Stomach (tissue), 8 donors: ENCODE measurements at regions not wholly inside any gene's neighbourhood (a gene's known extent, or its start where the extent isn't known, plus 50 kb on each side); places are given as distances from the start of the nearest gene placed in this dataset.

Source experiments
- DNase-seq, 2 donors: peaks; one replicate each; pipeline versions ENCODE4 v3.0.0 to v3.0.0-alpha.2; 2013 to 2019
- H3K27ac ChIP-seq, 5 donors: fragments of 200-600 bp in 4 of 5; sonication (generic) in 4 of 5; one replicate each; pipeline ENCODE4 v1.5.1; 2013 to 2019; ENCODE audit warnings: mild to moderate bottlenecking in 1 of 5, moderate library complexity in 1 of 5
- H3K27me3 ChIP-seq, 3 donors: fragments of 200-600 bp; sonication (generic); one replicate each; pipeline ENCODE4 v1.5.1; 2017 to 2019; ENCODE audit warnings: mixed run types in 1 of 3
- H3K36me3 ChIP-seq, 4 donors: fragments of 200-600 bp; sonication (generic); 1 replicate in 3 of 4; 2 replicates in 1 of 4; pipeline ENCODE4 v1.5.1; 2016 to 2019
- H3K4me1 ChIP-seq, 4 donors: fragments of 200-600 bp; sonication (generic); one replicate each; pipeline ENCODE4 v1.5.1; 2016 to 2019
- H3K4me3 ChIP-seq, 4 donors: fragments of 200-600 bp; sonication (generic) in 3 of 4; one replicate each; pipeline ENCODE4 v1.5.1; 2016 to 2019; ENCODE audit warnings: mild to moderate bottlenecking in 1 of 4
- H3K9me3 ChIP-seq, 4 donors: fragments of 200-600 bp; sonication (generic); one replicate each; pipeline ENCODE4 v1.5.1; 2016 to 2019
- CTCF ChIP-seq, 7 experiments: fragments of 450-650 bp in 4 of 7; fragments of 200-600 bp in 3 of 7; sonication (generic) in 3 of 7; IDR thresholded peaks; one replicate each; pipeline ENCODE4 v1.5.1; 2016 to 2019; ENCODE audit warnings: antibody characterized with exemption in 7 of 7, control low read depth in 2 of 7, mild to moderate bottlenecking in 1 of 7
- EP300 ChIP-seq: sonication (generic); formaldehyde crosslinking; IDR thresholded peaks from one replicate; pipeline ENCODE4 v1.6.1; 2017; ENCODE audit warnings: antibody characterized with exemption
- POLR2A ChIP-seq, 4 donors: fragments of 450-650 bp; IDR thresholded peaks; one replicate each; pipeline ENCODE4 v1.6.1; 2016; ENCODE audit warnings: antibody characterized with exemption in 4 of 4, control low read depth in 2 of 4, mild to moderate bottlenecking in 1 of 4, moderate library complexity in 1 of 4
- POLR2AphosphoS5 ChIP-seq, 3 donors: sonication (generic); formaldehyde crosslinking; IDR thresholded peaks; one replicate each; pipeline ENCODE4 v1.6.1; 2016; ENCODE audit warnings: antibody characterized with exemption in 3 of 3
- WGBS, 5 donors: extraction: QIAGEN DNeasy Blood & Tissue Kit in 3 of 5; methylation state at CpG; one replicate each; pipeline versions ENCODE4 v1.1.5 to v1.1.7; 2013 to 2018; 5-methylcytosine and 5-hydroxymethylcytosine counted together
- intact Hi-C: fragments of 100-400 bp; cut with DNase I; formaldehyde crosslinking; loops from one replicate; pipeline ENCODE4 v1.15.1; 2023; ENCODE audit warnings: low total_unique reads
- donor health status: healthy with polysubstance abuse.
- donor health status: Bipolar disorder and iron deficiency.
- donor health status: healthy.

GRCh38 chr11:71323876-71324526 lies 71.6 kb upstream of the SHANK2 start:
- WGBS, 5 donors = 84 to 92% (median 86%) methylated on average over 8 to 11 of the region's 11 CpGs
- DNase-seq = no peak
- intact Hi-C loops = no loop called here
- H3K27me3 ChIP-seq = no peaks in the 10 kb centered on the region
- H3K4me3 ChIP-seq = no peak overlapping the region
- no peaks in the 10 kb centered on the region for H3K4me1 ChIP-seq
- TF ChIP-seq EP300 (no peak), CTCF (IDR thresholded peaks at IDR 0.05) (no peak), POLR2A (IDR thresholded peaks at IDR 0.05) (no peak), POLR2AphosphoS5 (IDR thresholded peaks at IDR 0.05) (no peak)
- no peaks in the 10 kb centered on the region for H3K36me3 ChIP-seq
- no peak overlapping the region for H3K27ac ChIP-seq
- peaks cover 0 to 7% (median 2%) of the 10 kb centered on the region in 4 donors for H3K9me3 ChIP-seq

GRCh38 chr11:71322861-71323582 lies 70.6 kb upstream of the SHANK2 start:
- no peak for DNase-seq
- H3K36me3 ChIP-seq = no peaks in the 10 kb centered on the region

DNA sequence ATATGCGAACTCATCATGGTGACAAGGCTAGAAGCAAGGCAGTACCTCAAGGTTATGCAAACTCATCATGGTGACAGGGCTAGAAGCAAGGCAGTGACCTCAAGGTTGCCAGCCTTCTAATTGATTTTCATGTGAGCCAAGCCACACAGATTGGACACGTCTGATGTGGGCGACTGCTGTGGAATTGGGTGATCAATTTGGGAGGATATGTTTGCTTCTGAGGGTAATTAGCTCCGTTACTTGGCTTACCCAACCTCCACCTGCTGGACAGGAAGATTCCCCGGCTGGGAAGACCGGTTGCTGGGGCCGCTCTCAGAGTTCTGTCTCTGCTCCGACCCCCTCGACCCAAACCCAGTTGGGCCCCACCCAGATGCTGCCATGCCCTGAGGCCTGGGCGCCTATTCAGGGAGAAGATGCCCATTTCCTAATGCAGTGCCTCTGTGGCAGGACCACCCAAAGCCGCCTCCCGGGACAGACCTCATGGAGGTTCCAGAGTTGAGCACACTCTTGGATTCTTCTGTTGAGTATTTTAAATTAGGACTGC lies 69.9 kb upstream of the SHANK2 start:
- no peaks in the 10 kb centered on the region for H3K4me1 ChIP-seq
- 80 to 95% (median 93%) methylated on average over 10 to 12 of the region's 12 CpGs for WGBS, 5 donors
- TF ChIP-seq POLR2AphosphoS5 (IDR thresholded peaks at IDR 0.05) (no peak), CTCF (IDR thresholded peaks at IDR 0.05) (no peak), POLR2A (IDR thresholded peaks at IDR 0.05) (no peak), EP300 (no peak)
- H3K27ac ChIP-seq = no peak overlapping the region
- intact Hi-C loops = no loop called here
- DNase-seq = no peak
- H3K4me3 ChIP-seq = no peak overlapping the region
- no peaks in the 10 kb centered on the region for H3K27me3 ChIP-seq
- H3K36me3 ChIP-seq = no peaks in the 10 kb centered on the region
- H3K9me3 ChIP-seq = peaks cover 0 to 14% (median 4%) of the 10 kb centered on the region in 4 donors

More at GRCh38 chr11:71322861-71323582, 70.6 kb upstream of the SHANK2 start:
- WGBS, 5 donors = 87 to 90% (median 89%) methylated on average over 12 to 13 of the region's 13 CpGs
- Histone ChIP-seq H3K4me1 (no peaks in the 10 kb centered on the region), H3K27me3 (no peaks in the 10 kb centered on the region), H3K9me3 (peaks cover 0 to 11% (median 2%) of the 10 kb centered on the region in 4 donors), H3K27ac (no peak overlapping the region), H3K4me3 (no peak overlapping the region)
- intact Hi-C loops = no loop called here
- no peak for TF ChIP-seq EP300
- no peak for TF ChIP-seq CTCF (IDR thresholded peaks at IDR 0.05)
- TF ChIP-seq POLR2A (IDR thresholded peaks at IDR 0.05) = no peak
- no peak for TF ChIP-seq POLR2AphosphoS5 (IDR thresholded peaks at IDR 0.05)

DNA sequence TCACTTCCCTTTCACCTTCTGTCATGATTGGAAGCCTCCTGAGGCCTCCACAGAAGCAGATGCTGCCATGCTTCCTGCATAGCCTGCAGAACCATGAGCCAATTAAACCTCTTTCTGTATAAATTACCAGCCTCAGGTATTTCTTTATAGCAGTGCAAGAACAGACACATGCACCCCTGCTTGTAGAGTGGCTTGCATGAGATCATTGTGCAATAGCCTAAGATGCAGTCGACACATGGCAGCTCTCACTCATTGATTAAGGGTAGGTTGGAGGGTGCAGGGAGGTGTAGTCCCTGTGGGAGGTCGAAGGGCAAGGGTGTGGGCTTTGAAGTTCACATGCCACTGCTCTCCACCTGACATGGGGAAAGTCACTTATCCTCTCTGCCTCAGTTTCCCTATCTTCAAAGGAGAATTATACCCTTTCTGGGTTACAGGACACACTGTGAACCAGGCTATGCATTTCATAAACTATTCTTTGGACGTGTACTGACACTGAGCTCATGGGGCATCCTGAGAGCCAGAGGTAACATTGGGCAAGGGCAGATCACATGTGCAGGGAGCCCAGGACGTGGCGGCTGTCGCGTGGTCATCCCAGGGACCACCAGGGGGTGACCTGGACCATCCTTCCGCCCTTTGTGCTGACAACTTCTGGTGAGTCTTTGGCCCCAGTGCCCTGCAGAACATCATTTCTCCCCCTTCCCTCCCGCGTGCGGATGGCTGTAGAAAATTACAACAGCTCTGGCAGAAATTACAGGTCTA lies 69.2 kb upstream of the SHANK2 start:
- no peak for DNase-seq
- Histone ChIP-seq H3K36me3 (no peaks in the 10 kb centered on the region), H3K4me3 (no peak overlapping the region), H3K27me3 (no peaks in the 10 kb centered on the region), H3K4me1 (no peaks in the 10 kb centered on the region), H3K9me3 (peaks cover 0 to 20% (median 10%) of the 10 kb centered on the region in 4 donors), H3K27ac (no peak overlapping the region)
- intact Hi-C loops = no loop called here
- WGBS, 5 donors = 86 to 90% (median 87%) methylated on average over 6 to 11 of the region's 11 CpGs
- no peak for TF ChIP-seq POLR2A (IDR thresholded peaks at IDR 0.05)
- no peak for TF ChIP-seq POLR2AphosphoS5 (IDR thresholded peaks at IDR 0.05)
- TF ChIP-seq EP300 = no peak
- no peak for TF ChIP-seq CTCF (IDR thresholded peaks at IDR 0.05)
